Neural cell (in vitro differentiated cells): ENCODE measurements at regions not wholly inside any gene's neighbourhood (a gene's known extent, or its start where the extent isn't known, plus 50 kb on each side); places are given as distances from the start of the nearest gene placed in this dataset.

Experiments
- EP300 ChIP-seq: fragments of 450-650 bp; conservative IDR thresholded peaks from 2 replicates; pipeline ENCODE4 v1.6.1; 2014; ENCODE audit warnings: antibody characterized with exemption, mild to moderate bottlenecking, moderate library complexity; ENCODE audit not compliant: poor library complexity, severe bottlenecking
- EZH2 ChIP-seq: fragments of 200-600, 300-800 bp; shearing (Covaris generic), sonication (generic); IDR thresholded peaks from 2 replicates; pipeline ENCODE4 v1.6.1; 2014; ENCODE audit warnings: antibody characterized with exemption, low read length, borderline replicate concordance, mild to moderate bottlenecking; ENCODE audit not compliant: insufficient read depth, poor library complexity, severe bottlenecking
- MXI1 ChIP-seq: fragments of 450-650 bp; conservative IDR thresholded peaks from 2 replicates; pipeline ENCODE4 v1.6.1; 2014; ENCODE audit warnings: antibody characterized with exemption, mild to moderate bottlenecking; ENCODE audit not compliant: poor library complexity, severe bottlenecking
- POLR2AphosphoS5 ChIP-seq: IDR thresholded peaks from 2 replicates; pipeline ENCODE4 v1.6.1; 2012
- RAD21 ChIP-seq: fragments of 450-650 bp; conservative IDR thresholded peaks from 2 replicates; pipeline ENCODE4 v1.6.1; 2014; ENCODE audit warnings: antibody characterized with exemption, mild to moderate bottlenecking, moderate library complexity
- REST ChIP-seq: IDR thresholded peaks from 2 replicates; pipeline ENCODE4 v1.6.1; 2012; ENCODE audit warnings: borderline replicate concordance
- TAF1 ChIP-seq: IDR thresholded peaks from 2 replicates; pipeline ENCODE4 v1.6.1; 2012; ENCODE audit warnings: low read depth
- TF ChIP-seq, protein P1 (sequence below): fragments of 450-650 bp; IDR thresholded peaks from 2 replicates; pipeline ENCODE4 v1.5.1; 2014; ENCODE audit warnings: antibody characterized with exemption, mild to moderate bottlenecking, moderate library complexity; ENCODE audit not compliant: poor library complexity, severe bottlenecking

GRCh38 chr4:180798036-180798577, 1445.1 kb upstream of the TENM3 start:
- TF ChIP-seq, protein P1, sequence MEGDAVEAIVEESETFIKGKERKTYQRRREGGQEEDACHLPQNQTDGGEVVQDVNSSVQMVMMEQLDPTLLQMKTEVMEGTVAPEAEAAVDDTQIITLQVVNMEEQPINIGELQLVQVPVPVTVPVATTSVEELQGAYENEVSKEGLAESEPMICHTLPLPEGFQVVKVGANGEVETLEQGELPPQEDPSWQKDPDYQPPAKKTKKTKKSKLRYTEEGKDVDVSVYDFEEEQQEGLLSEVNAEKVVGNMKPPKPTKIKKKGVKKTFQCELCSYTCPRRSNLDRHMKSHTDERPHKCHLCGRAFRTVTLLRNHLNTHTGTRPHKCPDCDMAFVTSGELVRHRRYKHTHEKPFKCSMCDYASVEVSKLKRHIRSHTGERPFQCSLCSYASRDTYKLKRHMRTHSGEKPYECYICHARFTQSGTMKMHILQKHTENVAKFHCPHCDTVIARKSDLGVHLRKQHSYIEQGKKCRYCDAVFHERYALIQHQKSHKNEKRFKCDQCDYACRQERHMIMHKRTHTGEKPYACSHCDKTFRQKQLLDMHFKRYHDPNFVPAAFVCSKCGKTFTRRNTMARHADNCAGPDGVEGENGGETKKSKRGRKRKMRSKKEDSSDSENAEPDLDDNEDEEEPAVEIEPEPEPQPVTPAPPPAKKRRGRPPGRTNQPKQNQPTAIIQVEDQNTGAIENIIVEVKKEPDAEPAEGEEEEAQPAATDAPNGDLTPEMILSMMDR = no peak
- TF ChIP-seq TAF1 = no peak
- no peak for TF ChIP-seq POLR2AphosphoS5
- no peak for TF ChIP-seq EP300
- TF ChIP-seq REST = no peak
- TF ChIP-seq RAD21 = no peak
- TF ChIP-seq EZH2 = no peak
- TF ChIP-seq MXI1 = no peak
